Smooth muscle cell (in vitro differentiated cells): ENCODE measurements at regions not wholly inside any gene's neighbourhood (a gene's known extent, or its start where the extent isn't known, plus 50 kb on each side); places are given as distances from the start of the nearest gene placed in this dataset.

Experiments
- DNase-seq: peaks from one replicate; lab custom pipeline; 2025; ENCODE audit not compliant: unreplicated experiment; lab: John Stamatoyannopoulos, UW
- H2AFZ ChIP-seq: fragments of 200-600 bp; sonication (generic); 2 replicates; pipeline ENCODE4 v1.6.0; 2016; ENCODE audit warnings: antibody characterized with exemption, low read depth, mild to moderate bottlenecking
- H3F3A ChIP-seq: fragments of 200-600 bp; sonication (generic); 2 replicates; pipeline ENCODE4 v1.6.0; 2017; ENCODE audit warnings: antibody characterized with exemption, low read depth
- H3K27ac ChIP-seq: fragments of 200-600 bp; sonication (generic); 2 replicates; pipeline ENCODE4 v1.5.1; 2016; ENCODE audit warnings: low read depth, mild to moderate bottlenecking
- H3K27me3 ChIP-seq: fragments of 200-600 bp; sonication (generic); 2 replicates; pipeline ENCODE4 v1.6.1; 2016; ENCODE audit warnings: low read depth, mild to moderate bottlenecking
- H3K36me3 ChIP-seq: fragments of 200-600 bp; sonication (generic); 2 replicates; pipeline ENCODE4 v1.5.1; 2016; ENCODE audit warnings: low read depth
- H3K4me1 ChIP-seq: fragments of 200-600 bp; sonication (generic); 2 replicates; pipeline ENCODE4 v1.5.1; 2016; ENCODE audit warnings: low read depth
- H3K4me2 ChIP-seq: fragments of 200-600 bp; sonication (generic); 2 replicates; pipeline ENCODE4 v1.6.0; 2016; ENCODE audit warnings: mild to moderate bottlenecking
- H3K4me3 ChIP-seq: fragments of 200-600 bp; sonication (generic); 2 replicates; pipeline ENCODE4 v1.5.1; 2016; ENCODE audit warnings: mild to moderate bottlenecking
- H3K79me2 ChIP-seq: fragments of 200-600 bp; sonication (generic); 2 replicates; pipeline ENCODE4 v1.6.0; 2016; ENCODE audit warnings: low read depth, mild to moderate bottlenecking
- H3K9ac ChIP-seq: fragments of 200-600 bp; sonication (generic); 2 replicates; pipeline ENCODE4 v1.6.0; 2016; ENCODE audit warnings: low read depth
- H3K9me3 ChIP-seq: fragments of 200-600 bp; sonication (generic); replicated peaks from 2 replicates; pipeline ENCODE4 v1.5.1; 2016; ENCODE audit warnings: low read depth
- H4K20me1 ChIP-seq: fragments of 200-600 bp; sonication (generic); 2 replicates; pipeline ENCODE4 v1.6.0; 2016; ENCODE audit warnings: low read depth
- CTCF ChIP-seq: fragments of 200-600 bp; sonication (generic); IDR thresholded peaks from 2 replicates; pipeline ENCODE4 v1.5.1; 2017; ENCODE audit warnings: borderline replicate concordance, mild to moderate bottlenecking, antibody characterized with exemption; ENCODE audit not compliant: insufficient read depth, poor library complexity, severe bottlenecking
- WGBS: methylation state at CpG from one replicate; pipeline ENCODE4 v1.1.7; 2016; ENCODE audit warnings: low lambda C conversion rate; 5-methylcytosine and 5-hydroxymethylcytosine counted together

DNA sequence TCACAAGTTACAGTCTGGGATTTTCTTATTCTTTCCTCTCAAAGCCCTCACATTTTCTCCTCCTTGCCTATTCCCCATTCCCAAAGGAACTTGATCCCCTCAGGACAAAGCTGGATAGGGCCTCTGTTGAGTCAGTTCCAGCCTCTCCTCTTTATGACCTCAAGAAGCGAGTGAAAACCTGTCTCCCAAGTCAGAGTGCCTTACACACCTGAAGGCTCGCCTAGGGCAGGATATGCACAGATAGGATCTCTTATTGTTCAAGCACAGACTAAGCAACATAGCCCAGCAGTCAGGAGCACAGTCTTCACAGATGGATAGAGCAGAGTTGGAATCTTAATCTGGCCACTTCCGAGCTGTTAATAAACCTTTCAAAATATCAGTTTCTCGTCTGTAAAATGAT is 60.8 kb upstream of the PRRC2C start:
- Histone ChIP-seq H3K9me3 (no peaks in the 10 kb centered on the region), H3K9ac (no peak overlapping the region), H3K27me3 (no peaks in the 10 kb centered on the region), H3K79me2 (no peaks in the 10 kb centered on the region), H3K4me3 (no peak overlapping the region), H2AFZ (no peak overlapping the region), H3K27ac (no peak overlapping the region), H3K4me1 (peaks cover 9% of the 10 kb centered on the region), H3F3A (peaks cover 5% of the 10 kb centered on the region), H4K20me1 (no peaks in the 10 kb centered on the region), H3K4me2 (no peak overlapping the region), H3K36me3 (no peaks in the 10 kb centered on the region)
- DNase-seq = no peak
- 54% methylated on average over 4 of the region's 4 CpGs for WGBS
- no peak for TF ChIP-seq CTCF

DNA sequence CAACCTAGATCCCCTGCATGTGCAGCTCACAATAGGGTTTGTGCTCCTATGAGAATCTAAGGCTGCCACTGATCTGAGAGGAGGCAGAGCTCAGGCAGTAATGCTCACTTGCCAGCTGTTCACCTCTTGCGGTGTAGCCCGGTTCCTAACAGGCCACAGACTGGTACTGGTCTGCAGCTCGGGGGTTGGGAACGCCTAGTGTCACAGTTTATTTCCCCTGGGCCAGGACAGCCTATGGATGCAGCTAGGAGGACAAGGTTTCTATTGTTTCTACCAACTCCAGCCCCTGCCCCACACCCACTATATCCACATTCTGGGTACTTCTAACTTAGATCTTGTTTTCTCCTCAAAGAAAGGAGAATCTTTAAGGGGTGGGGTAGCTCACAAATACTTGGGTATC is 58.7 kb upstream of the PRRC2C start:
- peaks cover 12% of the 10 kb centered on the region for H3K4me1 ChIP-seq
- DNase-seq = no peak
- H3K4me3 ChIP-seq = no peak overlapping the region
- H3F3A ChIP-seq = no peaks in the 10 kb centered on the region
- no peaks in the 10 kb centered on the region for H3K36me3 ChIP-seq
- 94% methylated on average over 4 of the region's 4 CpGs for WGBS
- no peak overlapping the region for H3K4me2 ChIP-seq
- H2AFZ ChIP-seq = no peak overlapping the region
- no peak for TF ChIP-seq CTCF
- H3K27me3 ChIP-seq = no peaks in the 10 kb centered on the region
- no peaks in the 10 kb centered on the region for H3K79me2 ChIP-seq
- no peaks in the 10 kb centered on the region for H3K9me3 ChIP-seq
- H3K9ac ChIP-seq = no peak overlapping the region
- H4K20me1 ChIP-seq = no peaks in the 10 kb centered on the region
- H3K27ac ChIP-seq = no peak overlapping the region

GRCh38 chr1:171427852-171428471 is 57.4 kb upstream of the PRRC2C start:
- 93% methylated on average over 4 of the region's 4 CpGs for WGBS
- Histone ChIP-seq H3K27ac (no peak overlapping the region), H3K4me1 (peaks cover 12% of the 10 kb centered on the region), H3F3A (no peaks in the 10 kb centered on the region), H3K27me3 (no peaks in the 10 kb centered on the region), H3K79me2 (no peaks in the 10 kb centered on the region), H3K4me3 (no peak overlapping the region), H3K4me2 (no peak overlapping the region), H3K9me3 (no peaks in the 10 kb centered on the region), H3K9ac (no peak overlapping the region), H2AFZ (no peak overlapping the region), H4K20me1 (no peaks in the 10 kb centered on the region), H3K36me3 (no peaks in the 10 kb centered on the region)
- TF ChIP-seq CTCF = no peak
- DNase-seq = no peak

GRCh38 chr1:171429137-171429536 is 56.2 kb upstream of the PRRC2C start:
- Histone ChIP-seq H3K4me1 (peaks cover 12% of the 10 kb centered on the region), H3K79me2 (no peaks in the 10 kb centered on the region), H3K9me3 (no peaks in the 10 kb centered on the region), H4K20me1 (no peaks in the 10 kb centered on the region), H3K27me3 (no peaks in the 10 kb centered on the region), H3K27ac (no peak overlapping the region), H3F3A (no peaks in the 10 kb centered on the region), H2AFZ (no peak overlapping the region), H3K4me2 (no peak overlapping the region), H3K9ac (no peak overlapping the region), H3K36me3 (no peaks in the 10 kb centered on the region), H3K4me3 (no peak overlapping the region)
- TF ChIP-seq CTCF = no peak
- 60% methylated on average over 6 of the region's 6 CpGs for WGBS
- DNase-seq = no peak
